Karpas-422 (cell line): ENCODE measurements at regions not wholly inside any gene's neighbourhood (a gene's known extent, or its start where the extent isn't known, plus 50 kb on each side); places are given as distances from the start of the nearest gene placed in this dataset.

Source experiments
- DNase-seq: peaks from one replicate; pipeline ENCODE4 v3.0.0-alpha.2; 2015
- H2AFZ ChIP-seq: fragments of 200-600 bp; sonication (generic); 2 replicates; pipeline ENCODE4 v1.6.1; 2014; ENCODE audit warnings: antibody characterized with exemption, low read length, mixed read lengths
- H3K27ac ChIP-seq: fragments of 200-600 bp; sonication (generic); 2 replicates; pipeline ENCODE4 v1.5.1; 2014; ENCODE audit warnings: mild to moderate bottlenecking, low read length, moderate library complexity
- H3K27me3 ChIP-seq: fragments of 200-600 bp; sonication (generic); 2 replicates; pipeline ENCODE4 v1.6.1; 2014; ENCODE audit warnings: low read length, mixed read lengths
- H3K36me3 ChIP-seq: fragments of 200-600 bp; sonication (generic); 2 replicates; pipeline ENCODE4 v1.6.1; 2014; ENCODE audit warnings: low read length, mixed read lengths; ENCODE audit not compliant: insufficient read depth
- H3K4me1 ChIP-seq: fragments of 200-600 bp; sonication (generic); 2 replicates; pipeline ENCODE4 v1.6.1; 2014; ENCODE audit warnings: mild to moderate bottlenecking, low read length, mixed read lengths
- H3K4me2 ChIP-seq: fragments of 200-600 bp; sonication (generic); 2 replicates; pipeline ENCODE4 v1.6.1; 2014; ENCODE audit warnings: low read length, low read depth, mild to moderate bottlenecking; ENCODE audit not compliant: poor library complexity, severe bottlenecking
- H3K4me3 ChIP-seq: fragments of 200-600 bp; sonication (generic); 2 replicates; pipeline ENCODE4 v1.5.1; 2014; ENCODE audit warnings: mild to moderate bottlenecking, antibody characterized with exemption, low read length, mixed read lengths
- H3K79me2 ChIP-seq: fragments of 200-600 bp; sonication (generic); 2 replicates; pipeline ENCODE4 v1.6.1; 2014; ENCODE audit warnings: mild to moderate bottlenecking, low read length, mixed read lengths
- H3K9ac ChIP-seq: fragments of 200-600 bp; sonication (generic); 2 replicates; pipeline ENCODE4 v1.6.0; 2014; ENCODE audit warnings: low read length
- H3K9me2 ChIP-seq: fragments of 200-600 bp; sonication (generic), shearing (Covaris generic); replicated peaks from 2 replicates; pipeline ENCODE4 v1.6.0; 2014; ENCODE audit warnings: mild to moderate bottlenecking, low read length, moderate library complexity; ENCODE audit not compliant: insufficient read depth
- H3K9me3 ChIP-seq: fragments of 300-700, 200-600 bp; sonication (generic); 2 replicates; pipeline ENCODE4 v1.6.1; 2014; ENCODE audit warnings: low read length, mixed read lengths
- H4K20me1 ChIP-seq: fragments of 200-600 bp; sonication (generic); 2 replicates; pipeline ENCODE4 v1.6.1; 2014; ENCODE audit warnings: mild to moderate bottlenecking, antibody characterized with exemption, low read length, low read depth; ENCODE audit not compliant: insufficient read depth

DNA sequence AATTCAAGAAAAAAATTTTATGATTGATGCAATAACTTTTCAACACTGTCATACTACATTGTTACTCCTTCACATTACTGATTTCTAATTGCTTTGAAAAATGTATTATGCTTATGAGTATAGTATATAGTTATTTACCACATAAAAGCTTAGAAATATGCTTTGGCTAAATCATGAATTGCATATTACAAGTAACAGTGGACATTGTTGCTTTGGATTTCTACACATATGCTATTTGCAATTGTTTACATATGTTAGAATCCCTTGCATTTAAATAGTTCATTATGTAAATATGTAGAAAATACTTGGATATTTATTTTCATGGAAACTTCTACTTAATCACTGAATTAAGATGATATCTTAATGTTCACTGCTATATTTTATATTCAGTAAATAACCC lies 577.5 kb downstream of the QKI start:
- H2AFZ ChIP-seq: no peak overlapping the region
- H3K4me2 ChIP-seq: no peak overlapping the region
- H3K79me2 ChIP-seq: no peaks in the 10 kb centered on the region
- no peak overlapping the region for H3K27ac ChIP-seq
- H3K36me3 ChIP-seq: no peaks in the 10 kb centered on the region
- H3K4me3 ChIP-seq: no peak overlapping the region
- no peaks in the 10 kb centered on the region for H3K27me3 ChIP-seq
- no peaks in the 10 kb centered on the region for H3K9me2 ChIP-seq
- peaks cover 19% of the 10 kb centered on the region; the same call in 1 of the 2 replicates for H3K9me3 ChIP-seq
- no peak for DNase-seq
- no peaks in the 10 kb centered on the region for H3K4me1 ChIP-seq
- H4K20me1 ChIP-seq: no peaks in the 10 kb centered on the region
- H3K9ac ChIP-seq: no peak overlapping the region

DNA sequence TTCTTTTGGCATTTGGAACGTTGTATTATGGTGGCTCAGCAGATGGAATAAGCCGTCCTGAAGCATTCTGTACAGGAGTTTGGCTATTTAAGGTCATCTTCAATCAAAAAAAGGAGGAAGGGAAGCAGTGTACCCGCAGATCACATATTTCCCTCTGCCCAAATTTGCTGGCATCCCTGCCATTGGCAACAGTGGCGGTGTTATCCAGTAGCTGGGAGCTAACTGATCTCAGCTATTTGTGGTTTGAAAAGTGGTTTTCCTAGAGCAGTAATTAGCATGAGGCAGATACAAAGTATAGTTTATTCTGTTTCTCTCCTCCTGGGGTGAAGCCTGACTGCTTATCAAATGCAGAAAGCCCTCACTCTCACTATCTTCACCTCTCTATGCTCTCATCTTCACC lies 576.8 kb downstream of the QKI start:
- Histone ChIP-seq H3K79me2 (no peaks in the 10 kb centered on the region), H3K4me1 (no peaks in the 10 kb centered on the region), H3K9me3 (peaks cover 22% of the 10 kb centered on the region), H3K27ac (no peak overlapping the region), H3K36me3 (no peaks in the 10 kb centered on the region), H3K4me3 (no peak overlapping the region), H3K9ac (no peak overlapping the region), H3K4me2 (no peak overlapping the region), H3K27me3 (no peaks in the 10 kb centered on the region), H3K9me2 (no peaks in the 10 kb centered on the region), H2AFZ (no peak overlapping the region), H4K20me1 (no peaks in the 10 kb centered on the region)
- DNase-seq: no peak

DNA sequence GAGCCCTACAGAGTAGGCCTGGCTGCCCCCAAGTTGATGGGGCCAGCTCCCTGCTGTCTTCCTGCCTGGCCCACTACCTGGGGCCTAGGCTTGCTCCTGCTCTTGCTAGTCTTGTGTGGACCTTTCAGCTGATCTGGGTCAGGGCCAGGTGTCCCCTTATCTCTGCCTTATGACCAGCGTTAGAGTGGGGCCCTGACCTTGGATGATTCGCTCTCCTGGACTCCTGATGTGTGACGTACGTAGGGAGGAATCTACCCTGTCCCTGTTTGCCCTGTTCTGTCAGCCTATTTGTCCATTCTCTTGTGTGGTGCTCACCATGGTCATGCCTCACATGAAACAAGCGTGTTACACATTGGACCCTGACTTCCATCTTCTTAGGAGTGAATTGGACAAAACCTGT lies 571.8 kb downstream of the QKI start:
- H2AFZ ChIP-seq: no peak overlapping the region
- H3K9me2 ChIP-seq: no peaks in the 10 kb centered on the region
- H3K27me3 ChIP-seq: no peaks in the 10 kb centered on the region
- no peaks in the 10 kb centered on the region for H3K79me2 ChIP-seq
- H3K9ac ChIP-seq: no peak overlapping the region
- H4K20me1 ChIP-seq: no peaks in the 10 kb centered on the region
- no peak overlapping the region for H3K4me3 ChIP-seq
- DNase-seq: no peak
- no peaks in the 10 kb centered on the region for H3K4me1 ChIP-seq
- no peak overlapping the region for H3K27ac ChIP-seq
- H3K4me2 ChIP-seq: no peak overlapping the region
- H3K9me3 ChIP-seq: peaks cover 26% of the 10 kb centered on the region
- H3K36me3 ChIP-seq: no peaks in the 10 kb centered on the region

DNA sequence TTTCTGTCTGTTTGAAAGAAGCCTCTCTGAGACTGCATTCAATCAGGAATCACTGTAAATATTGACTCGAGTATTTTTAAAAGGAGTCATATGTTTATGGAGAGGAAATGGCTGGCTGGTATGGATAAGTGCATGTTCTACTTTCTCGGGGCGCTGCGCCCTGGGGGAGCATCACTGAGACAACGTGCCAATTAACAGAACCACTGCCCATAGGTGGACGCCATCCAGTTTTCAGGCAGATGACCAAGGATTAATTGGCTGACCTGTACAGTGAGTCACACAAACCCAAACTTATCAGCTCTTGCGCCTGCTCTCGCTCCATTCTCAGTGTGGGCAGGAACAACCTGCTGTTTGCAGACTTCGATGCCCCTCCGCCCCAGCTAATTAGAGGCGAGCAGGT lies 571.2 kb downstream of the QKI start:
- H3K9ac ChIP-seq: no peak overlapping the region
- DNase-seq: no peak

DNA sequence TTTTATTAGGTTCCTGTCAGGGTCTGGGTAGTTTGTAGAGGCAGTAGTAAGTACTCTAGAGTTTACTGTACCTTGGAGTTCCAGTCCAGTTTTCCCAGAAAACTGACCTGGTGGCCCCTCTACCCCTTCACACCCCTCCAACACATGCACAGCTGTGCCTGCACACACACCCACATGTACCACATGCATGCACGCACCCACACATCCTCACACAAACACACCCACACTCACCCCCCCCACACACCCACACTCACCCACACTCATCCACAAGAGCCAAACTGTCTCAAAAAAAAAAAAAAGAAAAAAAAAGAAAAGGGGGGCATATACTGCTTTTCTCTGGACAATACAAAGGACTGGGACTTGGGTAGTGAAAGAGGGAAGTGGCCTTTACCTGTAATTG lies 570.5 kb downstream of the QKI start:
- H3K9ac ChIP-seq: no peak overlapping the region
- no peaks in the 10 kb centered on the region for H3K79me2 ChIP-seq
- no peak for DNase-seq
- H3K4me3 ChIP-seq: no peak overlapping the region
- no peak overlapping the region for H3K4me2 ChIP-seq
- H3K27me3 ChIP-seq: no peaks in the 10 kb centered on the region
- no peak overlapping the region for H3K27ac ChIP-seq
- H2AFZ ChIP-seq: no peak overlapping the region
- H3K36me3 ChIP-seq: no peaks in the 10 kb centered on the region
- H3K9me2 ChIP-seq: no peaks in the 10 kb centered on the region
- H3K4me1 ChIP-seq: no peaks in the 10 kb centered on the region
- H4K20me1 ChIP-seq: no peaks in the 10 kb centered on the region
- peaks cover 32% of the 10 kb centered on the region for H3K9me3 ChIP-seq

More for the DNA sequence above, 571.2 kb downstream of the QKI start:
- Histone ChIP-seq H3K27me3 (no peaks in the 10 kb centered on the region), H3K9me3 (peaks cover 28% of the 10 kb centered on the region), H3K79me2 (no peaks in the 10 kb centered on the region), H3K4me3 (no peak overlapping the region), H4K20me1 (no peaks in the 10 kb centered on the region), H3K4me2 (no peak overlapping the region), H3K27ac (no peak overlapping the region), H3K9me2 (no peaks in the 10 kb centered on the region), H3K36me3 (no peaks in the 10 kb centered on the region), H3K4me1 (no peaks in the 10 kb centered on the region), H2AFZ (no peak overlapping the region)

DNA sequence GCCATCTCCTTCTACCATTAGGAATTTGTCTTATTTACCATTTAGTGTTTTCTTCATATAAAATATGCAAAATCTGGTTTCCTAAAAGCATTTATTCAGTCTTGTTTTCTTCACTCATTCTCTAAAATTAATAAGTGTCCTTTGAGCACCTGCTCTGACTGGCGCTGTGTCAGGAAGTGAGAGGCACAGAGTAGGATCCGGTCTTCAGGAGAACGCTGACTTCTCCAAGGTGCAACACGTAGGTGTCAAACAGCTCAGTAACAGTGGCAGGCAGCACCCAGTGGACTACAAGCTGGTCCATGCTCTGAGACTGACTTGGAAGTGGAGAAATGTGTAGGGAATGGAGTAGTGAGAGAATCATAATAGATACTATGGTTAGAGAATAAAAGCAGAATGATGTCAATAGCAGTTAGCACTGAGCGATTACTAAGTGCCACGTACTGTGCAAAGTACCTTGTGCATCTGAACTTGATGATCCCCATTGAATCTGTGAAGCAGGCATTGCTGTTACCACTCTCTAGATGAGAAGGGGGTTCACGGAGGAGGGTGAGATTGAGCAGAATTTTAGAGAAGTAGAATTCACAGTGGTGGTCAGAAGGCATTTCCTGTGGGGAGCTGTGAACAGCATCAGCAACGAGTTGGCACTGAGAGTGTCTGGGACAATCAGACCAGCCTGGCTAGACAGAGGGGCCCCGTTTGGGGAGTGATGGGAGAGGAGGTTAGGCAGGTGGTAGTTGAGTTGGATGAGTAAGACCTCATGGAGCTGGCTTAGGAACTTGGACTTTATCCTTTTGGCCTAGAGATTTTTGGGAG lies 569.8 kb downstream of the QKI start:
- no peak for DNase-seq
- Histone ChIP-seq H3K27ac (no peak overlapping the region), H3K4me2 (no peak overlapping the region), H3K9ac (no peak overlapping the region), H3K4me3 (no peak overlapping the region), H3K36me3 (no peaks in the 10 kb centered on the region), H2AFZ (no peak overlapping the region), H4K20me1 (no peaks in the 10 kb centered on the region), H3K9me3 (peaks cover 30% of the 10 kb centered on the region), H3K9me2 (no peaks in the 10 kb centered on the region), H3K27me3 (no peaks in the 10 kb centered on the region), H3K4me1 (no peaks in the 10 kb centered on the region), H3K79me2 (no peaks in the 10 kb centered on the region)

DNA sequence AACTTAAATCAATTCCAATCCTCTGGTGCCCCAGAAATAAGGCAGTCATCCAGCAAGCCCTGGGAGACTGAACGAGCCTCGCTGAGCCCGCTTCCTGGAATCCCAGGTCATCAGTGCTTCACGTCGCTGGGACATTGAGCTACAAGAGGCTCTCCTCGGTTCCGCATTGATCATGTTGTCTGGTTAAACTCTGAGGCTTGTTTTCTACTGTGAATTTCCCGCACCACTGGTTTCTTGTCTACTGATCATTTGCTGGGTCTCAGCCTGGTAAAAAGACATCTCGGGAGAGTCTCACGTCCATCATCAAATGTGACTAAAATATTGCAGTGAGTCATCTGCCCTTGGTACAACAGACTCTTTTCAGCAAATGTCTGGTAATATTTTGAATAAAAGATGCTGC lies 569.2 kb downstream of the QKI start:
- DNase-seq: no peak
- H3K4me1 ChIP-seq: no peaks in the 10 kb centered on the region
- H3K4me3 ChIP-seq: no peak overlapping the region
- H2AFZ ChIP-seq: no peak overlapping the region
- no peaks in the 10 kb centered on the region for H4K20me1 ChIP-seq
- H3K27me3 ChIP-seq: no peaks in the 10 kb centered on the region
- no peaks in the 10 kb centered on the region for H3K9me2 ChIP-seq
- H3K9ac ChIP-seq: no peak overlapping the region
- H3K36me3 ChIP-seq: no peaks in the 10 kb centered on the region
- H3K27ac ChIP-seq: no peak overlapping the region
- H3K4me2 ChIP-seq: no peak overlapping the region
- no peaks in the 10 kb centered on the region for H3K79me2 ChIP-seq
- peaks cover 26% of the 10 kb centered on the region for H3K9me3 ChIP-seq

DNA sequence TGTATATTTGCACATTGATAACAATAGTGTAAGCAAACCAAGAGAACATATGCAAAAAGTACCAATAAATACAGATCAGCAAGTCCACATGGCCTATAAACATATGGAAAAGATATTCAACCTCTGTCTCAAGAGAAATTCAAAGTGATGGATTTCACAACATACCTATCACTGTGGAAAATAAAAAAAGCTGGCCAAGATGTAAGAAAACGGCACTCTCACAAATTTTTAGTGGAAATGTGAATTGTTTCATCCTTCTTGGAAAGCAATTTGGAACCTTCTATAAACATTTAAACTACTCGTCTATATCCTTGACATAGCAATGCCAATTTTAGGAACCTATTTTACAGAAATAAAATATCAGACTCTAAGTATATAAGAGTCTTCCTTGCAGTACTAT lies 559.8 kb downstream of the QKI start:
- Histone ChIP-seq H3K79me2 (no peaks in the 10 kb centered on the region), H3K9me2 (no peaks in the 10 kb centered on the region), H3K9ac (no peak overlapping the region), H3K4me3 (no peak overlapping the region), H3K4me1 (no peaks in the 10 kb centered on the region), H3K9me3 (peaks cover 12% of the 10 kb centered on the region), H4K20me1 (no peaks in the 10 kb centered on the region), H3K4me2 (no peak overlapping the region), H2AFZ (no peak overlapping the region), H3K36me3 (no peaks in the 10 kb centered on the region), H3K27me3 (no peaks in the 10 kb centered on the region), H3K27ac (no peak overlapping the region)
- no peak for DNase-seq
